Daoy (cell line): ENCODE measurements at regions not wholly inside any gene's neighbourhood (a gene's known extent, or its start where the extent isn't known, plus 50 kb on each side); places are given as distances from the start of the nearest gene placed in this dataset.
"Not testable (repeated sequence)": the region's sequence is repeated elsewhere in the genome, so short reads cannot be mapped to it uniquely, and the experiment has no call there.

Experiments used
- DNase-seq: peaks from one replicate; pipeline ENCODE4 v3.0.0-alpha.2; 2015; ENCODE audit warnings: low read depth

DNA sequence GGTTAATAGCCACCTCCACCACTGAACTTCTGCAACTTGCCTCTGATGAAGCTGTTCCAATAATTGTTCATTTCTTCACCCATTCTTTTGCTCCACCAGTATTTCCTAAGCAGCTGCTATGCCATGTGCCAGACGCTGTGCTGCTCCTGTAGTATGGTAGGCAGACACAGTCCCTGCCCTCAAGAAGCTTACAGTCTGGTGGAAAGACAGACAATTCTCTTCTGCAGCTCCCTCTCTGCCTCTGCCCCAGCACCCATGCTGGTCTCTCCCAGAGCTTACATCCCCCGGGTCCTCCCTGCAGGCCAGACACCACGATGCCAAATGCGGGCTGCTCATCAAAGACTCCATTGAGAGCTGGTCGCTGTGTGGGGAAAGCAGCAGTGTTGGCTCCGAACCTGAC lies 111.6 kb upstream of the ESRRB start:
- DNase-seq: no peak

DNA sequence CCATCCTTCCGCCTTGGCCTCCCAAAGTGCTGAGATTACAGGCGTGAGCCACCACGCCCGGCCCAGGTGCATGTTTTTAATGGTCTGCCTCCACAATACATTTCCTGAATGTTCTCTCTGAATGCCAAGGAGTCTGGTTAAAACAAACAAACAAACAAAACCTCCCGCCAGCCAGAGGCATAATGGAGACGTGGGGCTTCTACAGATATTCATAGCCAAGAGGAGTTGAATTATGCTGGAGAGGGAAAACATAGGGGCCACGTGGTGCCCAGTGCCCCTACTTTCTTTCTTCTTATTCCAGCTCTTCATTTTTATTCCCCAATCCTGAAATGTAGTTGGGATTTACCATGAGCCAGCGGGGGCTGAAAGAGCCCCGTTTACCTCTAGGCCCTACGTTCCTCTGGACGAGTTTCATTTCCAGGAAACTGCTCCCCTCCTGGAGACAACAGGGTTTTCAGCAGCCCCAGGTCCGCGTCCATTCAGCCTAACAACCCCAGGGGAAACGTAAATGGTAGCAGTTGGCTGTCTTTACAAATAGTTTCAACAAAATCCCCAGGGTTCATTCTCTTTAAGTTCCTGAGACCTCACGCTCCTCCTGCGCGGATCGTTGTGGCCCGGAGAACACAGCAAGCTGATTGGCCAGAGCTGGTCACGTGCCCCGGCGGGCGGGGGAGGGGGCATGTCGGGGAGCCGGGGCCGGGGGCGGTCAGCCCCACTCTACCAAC lies 108.5 kb upstream of the ESRRB start:
- peak; percentile 69 for DNase-seq

- no peak for DNase-seq
Observed at GRCh38 chr14:76268047-76268431, 107.9 kb upstream of the ESRRB start.

- DNase-seq: no peak
Observed at GRCh38 chr14:76268700-76269099, 107.2 kb upstream of the ESRRB start.

DNA sequence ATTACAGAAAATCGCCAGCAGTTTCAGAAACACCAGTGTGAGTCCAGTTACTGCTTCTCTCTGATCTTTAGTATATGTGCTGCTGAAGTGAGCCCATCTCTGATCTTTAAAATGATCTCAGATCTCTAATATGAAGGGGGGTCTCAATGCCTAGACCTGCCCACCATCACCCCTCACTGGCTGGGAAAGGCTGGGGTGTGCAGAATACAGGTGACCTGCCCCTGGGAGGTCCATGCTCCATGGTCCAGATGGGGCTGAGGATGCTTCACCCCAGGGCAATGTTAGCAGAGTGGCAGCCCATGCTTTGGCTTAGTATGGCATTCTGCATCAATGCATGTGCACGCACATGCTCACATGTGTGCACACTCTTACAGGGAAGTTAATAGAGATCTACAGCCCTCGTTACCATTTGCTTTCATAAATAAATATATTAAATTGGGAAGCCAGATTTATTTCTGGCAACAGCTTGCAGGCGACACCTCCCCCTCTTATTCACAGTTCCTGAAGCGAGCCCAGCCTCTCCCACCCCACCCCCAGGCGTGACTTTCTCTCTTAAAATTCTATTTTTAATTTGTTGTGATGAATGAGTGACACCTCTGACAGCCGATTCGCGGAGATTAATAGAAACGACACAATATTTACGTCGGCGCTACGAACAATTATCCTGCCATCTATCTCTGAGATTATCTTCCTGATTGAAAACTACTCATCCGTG lies 104.7 kb upstream of the ESRRB start:
- no peak for DNase-seq

DNA sequence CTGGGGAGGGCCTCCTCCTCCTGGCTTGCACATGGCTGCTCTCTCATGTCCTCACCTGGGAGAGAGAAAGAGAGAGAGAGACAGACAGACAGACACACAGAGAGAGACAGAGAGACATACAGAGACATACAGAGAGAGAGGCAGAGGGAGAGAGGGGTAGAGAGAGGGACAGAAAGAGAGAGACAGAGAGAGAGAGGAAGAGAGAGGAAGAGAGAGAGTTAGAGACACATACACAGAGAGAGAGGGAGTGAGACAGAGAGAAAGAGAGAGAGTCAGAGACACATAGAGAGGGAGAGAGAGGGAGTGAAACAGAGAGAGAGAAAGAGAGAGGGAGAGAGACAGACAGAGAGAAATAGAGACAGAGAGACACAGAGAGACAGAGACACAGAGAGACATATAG lies 103.6 kb upstream of the ESRRB start:
- DNase-seq: no peak

DNA sequence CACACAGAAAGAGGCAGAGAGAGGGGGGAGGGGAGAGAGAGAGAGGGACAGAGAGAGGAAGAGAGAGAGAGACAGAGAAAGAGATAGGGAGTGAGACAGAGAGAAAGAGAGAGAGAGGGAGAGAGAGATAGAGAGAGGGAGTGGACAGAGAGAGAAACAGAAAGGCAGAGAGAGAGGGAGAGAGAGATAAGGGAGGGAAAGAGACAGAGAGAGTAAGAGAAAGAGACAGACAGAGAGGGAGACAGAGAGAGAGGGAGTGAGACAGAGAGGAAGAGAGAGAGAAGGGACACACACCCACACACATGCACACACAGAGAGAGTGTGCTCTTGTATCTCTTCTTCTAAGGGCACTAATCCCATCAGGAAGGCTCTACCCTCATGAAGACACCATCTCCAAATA lies 103.2 kb upstream of the ESRRB start:
- DNase-seq: no peak

GRCh38 chr14:76273346-76273745 lies 102.6 kb upstream of the ESRRB start:
- no peak for DNase-seq

DNA sequence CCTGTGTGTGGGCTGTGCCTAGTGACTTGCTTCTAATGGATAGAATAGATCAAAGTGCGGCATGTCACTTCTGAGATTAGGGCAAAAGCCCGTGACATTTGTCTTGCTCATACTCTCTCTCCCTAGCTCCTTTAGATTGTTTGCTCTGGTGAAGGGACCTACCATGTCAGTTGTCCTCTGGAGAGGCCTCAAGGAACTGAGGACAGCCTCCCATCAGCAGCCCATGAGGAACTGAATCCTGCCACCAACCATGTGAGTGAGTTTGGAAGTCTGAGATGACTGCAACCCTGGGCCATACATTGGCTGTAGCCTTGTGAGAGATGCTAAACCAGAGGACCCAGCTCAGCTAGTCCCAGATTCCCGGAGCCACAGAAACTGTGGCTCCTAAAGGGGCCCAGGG lies 101.6 kb upstream of the ESRRB start:
- no peak for DNase-seq

GRCh38 chr14:76277586-76278130 lies 98.3 kb upstream of the ESRRB start:
- no peak for DNase-seq

DNA sequence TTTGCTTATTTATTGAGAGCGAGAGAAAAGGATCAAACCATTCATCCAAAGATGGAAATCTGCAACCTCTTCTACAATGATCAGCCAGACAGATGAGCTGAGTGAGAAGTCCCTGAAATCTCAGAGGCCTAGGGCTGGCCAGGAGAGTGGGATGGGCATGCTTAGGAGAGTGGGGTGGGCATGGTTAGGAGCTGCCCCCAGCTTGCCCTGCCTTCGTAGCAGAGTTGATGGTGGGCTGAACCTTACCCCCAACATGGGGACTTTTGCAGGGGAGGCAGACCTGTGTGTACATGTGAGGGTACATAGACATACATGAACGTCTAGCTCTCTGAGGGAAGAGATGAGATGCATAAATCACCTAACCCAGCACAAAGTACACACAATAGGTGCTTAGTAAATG lies 95.7 kb upstream of the ESRRB start:
- no peak for DNase-seq

DNA sequence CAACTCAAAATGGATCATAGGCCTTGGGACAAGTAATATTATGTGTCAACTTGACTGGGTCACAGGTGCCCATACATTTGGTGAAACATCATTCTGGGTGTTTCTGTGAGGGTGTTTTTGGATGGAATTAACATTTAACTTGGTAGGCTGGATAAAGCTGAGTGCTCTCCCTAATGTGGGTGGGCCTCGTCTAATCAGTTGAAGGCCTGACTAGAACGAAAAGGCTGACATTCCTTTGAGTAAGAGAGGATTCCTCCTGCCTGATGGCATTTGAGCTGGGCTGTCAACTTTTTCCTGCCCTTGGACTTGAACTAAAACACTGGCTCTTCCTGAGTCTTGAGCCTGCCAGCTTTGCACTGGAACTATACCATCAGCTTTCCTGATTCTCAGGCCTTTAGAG lies 93.4 kb upstream of the ESRRB start:
- DNase-seq: no peak

- DNase-seq: no peak
Observed at GRCh38 chr14:76287063-76287462, 88.9 kb upstream of the ESRRB start.

DNA sequence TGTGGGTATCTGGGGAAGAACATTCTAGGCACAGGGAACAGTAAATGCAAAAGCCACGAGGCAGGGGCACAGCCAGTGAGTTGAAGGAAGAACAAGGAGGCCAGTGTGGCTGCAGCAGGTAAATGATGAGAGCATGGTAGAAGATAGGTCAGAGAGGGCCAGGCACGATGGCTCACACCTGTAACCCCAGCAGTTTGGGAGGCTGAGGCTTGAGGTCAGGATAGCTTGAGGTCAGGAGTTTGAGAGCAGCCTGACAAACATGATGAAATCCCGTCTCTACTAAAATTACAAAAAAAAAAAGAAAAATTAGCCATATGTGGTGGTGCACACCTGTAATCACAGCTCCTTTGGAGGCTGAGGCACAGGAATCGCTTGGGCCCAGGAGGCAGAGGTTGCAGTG lies 86.7 kb upstream of the ESRRB start:
- DNase-seq: no peak

DNA sequence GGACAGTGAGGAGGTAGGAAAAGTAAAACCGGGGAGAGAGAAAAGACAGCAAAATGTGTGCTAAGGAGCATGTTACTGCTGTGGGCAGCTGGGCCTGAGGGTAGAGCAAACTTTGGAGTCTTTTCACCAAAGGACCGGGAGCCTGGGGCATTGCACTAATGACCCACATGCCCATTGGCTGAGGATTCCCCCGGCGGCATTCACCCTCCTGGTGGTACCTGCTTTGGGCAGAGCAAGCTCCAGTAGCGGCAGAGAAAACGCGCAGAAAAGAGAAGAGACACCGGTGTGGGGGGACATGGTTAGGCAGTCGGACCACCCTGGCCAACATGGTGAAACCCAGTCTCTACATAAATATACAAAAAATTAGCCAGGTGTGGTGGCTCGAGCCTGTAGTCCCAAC lies 83.4 kb upstream of the ESRRB start:
- DNase-seq: no peak

DNA sequence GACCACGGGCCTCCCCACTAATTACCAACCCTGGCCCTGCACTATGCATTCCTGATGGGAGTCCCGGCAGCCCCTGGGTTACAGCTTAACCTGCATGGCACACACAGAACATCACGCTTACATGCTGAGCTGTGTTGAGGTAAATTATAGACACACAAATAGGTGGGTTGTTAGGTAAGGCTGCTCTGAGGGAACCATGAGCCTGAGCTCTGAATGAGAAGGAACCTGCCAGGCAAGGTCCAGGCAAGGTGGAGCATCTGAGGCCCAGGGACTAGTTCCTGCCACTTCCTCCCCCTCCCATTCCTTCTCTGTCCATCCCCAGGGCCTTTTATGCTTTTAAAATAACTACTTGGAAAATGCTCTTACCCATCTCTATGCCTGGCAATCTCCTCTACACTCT lies 82.7 kb upstream of the ESRRB start:
- DNase-seq: no peak

DNA sequence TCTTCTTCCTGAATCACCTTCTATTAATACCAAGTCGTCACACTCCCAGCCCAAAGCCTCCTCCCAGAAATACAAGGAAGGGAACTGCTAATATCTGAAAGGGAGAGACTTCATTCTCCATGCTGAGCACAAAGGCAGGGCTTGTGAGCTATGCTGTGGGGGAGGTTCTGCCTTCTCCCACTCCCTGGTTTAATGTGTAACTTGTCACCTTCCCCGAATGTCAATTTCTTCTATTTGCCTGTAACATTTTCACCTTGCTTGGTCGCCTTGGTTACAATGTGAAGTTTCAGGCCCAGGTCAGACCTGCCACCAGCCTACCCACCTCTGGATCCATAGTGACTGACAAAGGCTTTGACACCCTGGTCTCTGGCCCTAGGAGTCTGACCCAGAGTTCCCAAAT lies 82.0 kb upstream of the ESRRB start:
- DNase-seq: no peak

GRCh38 chr14:76294876-76295275 lies 81.1 kb upstream of the ESRRB start:
- no peak for DNase-seq

DNA sequence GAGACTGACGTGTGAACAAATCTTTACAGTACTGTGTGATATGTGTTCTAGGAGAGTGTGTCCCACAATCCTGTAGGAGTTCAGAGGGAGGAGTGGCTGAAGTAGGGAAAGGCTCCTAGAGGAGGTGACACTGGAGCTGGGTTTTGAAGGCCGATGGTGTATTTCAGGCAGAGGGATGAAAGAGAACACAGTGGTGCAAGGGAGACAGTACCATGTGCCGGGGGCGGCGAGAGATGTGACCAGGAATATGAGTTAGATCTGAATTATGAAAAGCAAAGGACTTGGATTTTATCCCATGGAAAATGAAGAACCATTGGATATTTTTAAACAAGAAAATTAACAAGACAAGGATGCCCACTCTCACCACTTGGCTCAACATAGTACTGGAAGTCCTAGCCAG lies 77.0 kb upstream of the ESRRB start:
- no peak for DNase-seq

DNA sequence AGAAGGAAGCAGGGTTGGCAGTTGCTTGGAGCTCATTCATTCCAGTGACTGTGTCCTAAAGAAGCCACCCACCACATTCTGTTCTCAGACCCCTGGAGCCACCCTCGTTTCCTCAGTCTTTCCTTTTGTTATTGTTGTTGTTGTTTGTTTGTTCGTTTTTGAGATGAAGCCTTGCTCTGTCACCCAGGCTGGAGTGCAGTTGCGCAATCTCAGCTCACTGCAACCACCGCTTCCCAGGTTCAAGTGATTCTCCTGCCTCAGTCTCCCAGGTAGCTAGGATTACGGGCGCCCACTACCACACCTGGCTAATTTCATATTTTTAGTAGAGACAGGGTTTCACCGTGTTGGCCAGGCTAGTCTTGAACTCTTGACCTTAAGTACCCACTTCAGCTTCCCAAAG lies 72.7 kb upstream of the ESRRB start:
- not testable (repeated sequence) for DNase-seq

GRCh38 chr14:76304536-76305267 lies 71.2 kb upstream of the ESRRB start:
- DNase-seq: no peak

GRCh38 chr14:76305268-76305826 lies 70.6 kb upstream of the ESRRB start:
- no peak for DNase-seq
